Subcutaneous abdominal adipose tissue (tissue), 5 donors: ENCODE measurements at regions not wholly inside any gene's neighbourhood (a gene's known extent, or its start where the extent isn't known, plus 50 kb on each side); places are given as distances from the start of the nearest gene placed in this dataset.

Source experiments
- H3K27ac ChIP-seq: one replicate; pipeline ENCODE4 v1.7.0; 2013; ENCODE audit warnings: low read depth, mild to moderate bottlenecking, inconsistent platforms, low read length, moderate library complexity
- H3K27me3 ChIP-seq, 5 donors: one replicate each; pipeline ENCODE4 v1.7.0; 2013; ENCODE audit warnings: low read length in 5 of 5, inconsistent platforms in 1 of 5; ENCODE audit not compliant: control insufficient read depth in 5 of 5, insufficient read depth in 4 of 5
- H3K36me3 ChIP-seq, 5 donors: one replicate each; pipeline ENCODE4 v1.7.0; 2013; ENCODE audit warnings: low read length in 5 of 5; ENCODE audit not compliant: control insufficient read depth in 5 of 5, insufficient read depth in 5 of 5
- H3K4me1 ChIP-seq, 5 donors: one replicate each; pipeline ENCODE4 v1.7.0; 2013; ENCODE audit warnings: low read length in 5 of 5, mild to moderate bottlenecking in 3 of 5, moderate library complexity in 1 of 5; ENCODE audit not compliant: control insufficient read depth in 5 of 5, insufficient read depth in 5 of 5
- H3K4me3 ChIP-seq, 5 donors: one replicate each; pipeline ENCODE4 v1.7.0; 2013; ENCODE audit warnings: low read length in 5 of 5, low read depth in 1 of 5
- H3K9ac ChIP-seq, 5 donors: one replicate each; pipeline ENCODE4 v1.7.0; 2013; ENCODE audit warnings: low read length in 5 of 5, mild to moderate bottlenecking in 4 of 5, moderate library complexity in 3 of 5
- H3K9me3 ChIP-seq, 5 donors: one replicate each; pipeline ENCODE4 v1.7.0; 2013; ENCODE audit warnings: low read length in 5 of 5; ENCODE audit not compliant: control insufficient read depth in 5 of 5
- donor health status: healthy.
- donor health status: healthy.
- donor health status: healthy.
- donor health status: healthy.
- donor health status: healthy.

- H3K27me3 ChIP-seq: no peaks in the 10 kb centered on the region
- H3K9ac ChIP-seq: no peak overlapping the region
- no peak overlapping the region for H3K27ac ChIP-seq
- H3K36me3 ChIP-seq: no peaks in the 10 kb centered on the region
- H3K4me1 ChIP-seq: no peaks in the 10 kb centered on the region
- no peak overlapping the region for H3K4me3 ChIP-seq
- H3K9me3 ChIP-seq: no peaks in the 10 kb centered on the region
Measured at GRCh38 chr13:107817647-107818287, 397.6 kb downstream of the LIG4 start.

GRCh38 chr13:107812014-107812412, 403.3 kb downstream of the LIG4 start:
- no peak overlapping the region for H3K4me3 ChIP-seq
- H3K4me1 ChIP-seq: no peaks in the 10 kb centered on the region
- H3K9ac ChIP-seq: no peak overlapping the region
- no peak overlapping the region for H3K27ac ChIP-seq
- H3K36me3 ChIP-seq: no peaks in the 10 kb centered on the region
- no peaks in the 10 kb centered on the region for H3K9me3 ChIP-seq
- no peaks in the 10 kb centered on the region for H3K27me3 ChIP-seq

GRCh38 chr13:107811233-107812013, 403.9 kb downstream of the LIG4 start:
- H3K4me3 ChIP-seq: no peak overlapping the region
- no peak overlapping the region for H3K9ac ChIP-seq
- H3K4me1 ChIP-seq: no peaks in the 10 kb centered on the region
- H3K27ac ChIP-seq: no peak overlapping the region
- H3K27me3 ChIP-seq: no peaks in the 10 kb centered on the region
- no peaks in the 10 kb centered on the region for H3K36me3 ChIP-seq
- no peaks in the 10 kb centered on the region for H3K9me3 ChIP-seq

- H3K4me3 ChIP-seq: no peak overlapping the region
- no peaks in the 10 kb centered on the region for H3K36me3 ChIP-seq
- H3K9me3 ChIP-seq: no peaks in the 10 kb centered on the region
- no peak overlapping the region for H3K27ac ChIP-seq
- H3K4me1 ChIP-seq: no peaks in the 10 kb centered on the region
- H3K9ac ChIP-seq: no peak overlapping the region
- no peaks in the 10 kb centered on the region for H3K27me3 ChIP-seq
Measured at GRCh38 chr13:107809125-107809524, 406.2 kb downstream of the LIG4 start.

GRCh38 chr13:107808389-107808788, 406.9 kb downstream of the LIG4 start:
- Histone ChIP-seq H3K4me1 (no peaks in the 10 kb centered on the region), H3K27me3 (no peaks in the 10 kb centered on the region), H3K4me3 (no peak overlapping the region), H3K36me3 (no peaks in the 10 kb centered on the region), H3K27ac (no peak overlapping the region), H3K9me3 (no peaks in the 10 kb centered on the region), H3K9ac (no peak overlapping the region)

- Histone ChIP-seq H3K27me3 (no peaks in the 10 kb centered on the region), H3K27ac (no peak overlapping the region), H3K4me1 (no peaks in the 10 kb centered on the region), H3K9ac (no peak overlapping the region), H3K9me3 (no peaks in the 10 kb centered on the region), H3K4me3 (no peak overlapping the region), H3K36me3 (no peaks in the 10 kb centered on the region)
Measured at GRCh38 chr13:107807306-107808073, 407.8 kb downstream of the LIG4 start.

- Histone ChIP-seq H3K36me3 (no peaks in the 10 kb centered on the region), H3K27ac (no peak overlapping the region), H3K27me3 (no peaks in the 10 kb centered on the region), H3K4me3 (no peak overlapping the region), H3K9me3 (no peaks in the 10 kb centered on the region), H3K4me1 (no peaks in the 10 kb centered on the region), H3K9ac (no peak overlapping the region)
Measured at GRCh38 chr13:107806726-107807125, 408.6 kb downstream of the LIG4 start.

- H3K9ac ChIP-seq: no peak overlapping the region
- H3K36me3 ChIP-seq: no peaks in the 10 kb centered on the region
- no peaks in the 10 kb centered on the region for H3K9me3 ChIP-seq
- no peaks in the 10 kb centered on the region for H3K4me1 ChIP-seq
- no peak overlapping the region for H3K4me3 ChIP-seq
- H3K27me3 ChIP-seq: no peaks in the 10 kb centered on the region
- no peak overlapping the region for H3K27ac ChIP-seq
Measured at GRCh38 chr13:107803822-107804495, 411.4 kb downstream of the LIG4 start.

- Histone ChIP-seq H3K27ac (no peak overlapping the region), H3K9me3 (no peaks in the 10 kb centered on the region), H3K4me3 (no peak overlapping the region), H3K4me1 (no peaks in the 10 kb centered on the region), H3K9ac (no peak overlapping the region), H3K27me3 (no peaks in the 10 kb centered on the region), H3K36me3 (no peaks in the 10 kb centered on the region)
Measured at GRCh38 chr13:107801621-107802020, 413.7 kb downstream of the LIG4 start.

- Histone ChIP-seq H3K9me3 (no peaks in the 10 kb centered on the region), H3K27me3 (no peaks in the 10 kb centered on the region), H3K36me3 (no peaks in the 10 kb centered on the region), H3K9ac (no peak overlapping the region), H3K27ac (no peak overlapping the region), H3K4me3 (no peak overlapping the region), H3K4me1 (no peaks in the 10 kb centered on the region)
Measured at GRCh38 chr13:107799001-107799400, 416.3 kb downstream of the LIG4 start.
